Activated CD4-positive, alpha-beta T cell treated with anti-CD3 and anti-CD28 coated beads, Interleukin-2, amount 50 U/mL, for 1 hour (primary cell): ENCODE measurements at regions not wholly inside any gene's neighbourhood (a gene's known extent, or its start where the extent isn't known, plus 50 kb on each side); places are given as distances from the start of the nearest gene placed in this dataset.
"Not testable (repeated sequence)": the region's sequence is repeated elsewhere in the genome, so short reads cannot be mapped to it uniquely, and the experiment has no call there.

ENCODE experiments used
- DNase-seq: peaks from one replicate; pipeline ENCODE4 v3.0.0-alpha.2; 2020

DNA sequence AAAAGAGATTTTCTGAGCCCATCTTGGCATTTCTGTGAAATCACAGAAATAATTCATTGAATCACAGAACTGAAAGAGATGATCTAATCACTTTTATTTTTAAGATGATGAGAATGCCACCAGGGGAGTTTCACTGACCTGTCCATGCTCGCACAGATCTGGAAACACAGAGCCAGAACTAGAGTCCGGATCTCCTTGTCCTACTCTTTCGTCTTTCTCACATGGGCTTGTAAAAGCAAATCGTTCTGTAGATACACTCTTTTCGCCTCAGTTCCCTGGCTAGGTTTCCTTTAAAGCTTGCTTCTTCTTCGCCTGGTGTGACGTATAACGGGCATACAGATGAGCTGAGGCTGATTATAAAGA is 122.5 kb upstream of the SPRED1 start:
- DNase-seq = no peak

DNA sequence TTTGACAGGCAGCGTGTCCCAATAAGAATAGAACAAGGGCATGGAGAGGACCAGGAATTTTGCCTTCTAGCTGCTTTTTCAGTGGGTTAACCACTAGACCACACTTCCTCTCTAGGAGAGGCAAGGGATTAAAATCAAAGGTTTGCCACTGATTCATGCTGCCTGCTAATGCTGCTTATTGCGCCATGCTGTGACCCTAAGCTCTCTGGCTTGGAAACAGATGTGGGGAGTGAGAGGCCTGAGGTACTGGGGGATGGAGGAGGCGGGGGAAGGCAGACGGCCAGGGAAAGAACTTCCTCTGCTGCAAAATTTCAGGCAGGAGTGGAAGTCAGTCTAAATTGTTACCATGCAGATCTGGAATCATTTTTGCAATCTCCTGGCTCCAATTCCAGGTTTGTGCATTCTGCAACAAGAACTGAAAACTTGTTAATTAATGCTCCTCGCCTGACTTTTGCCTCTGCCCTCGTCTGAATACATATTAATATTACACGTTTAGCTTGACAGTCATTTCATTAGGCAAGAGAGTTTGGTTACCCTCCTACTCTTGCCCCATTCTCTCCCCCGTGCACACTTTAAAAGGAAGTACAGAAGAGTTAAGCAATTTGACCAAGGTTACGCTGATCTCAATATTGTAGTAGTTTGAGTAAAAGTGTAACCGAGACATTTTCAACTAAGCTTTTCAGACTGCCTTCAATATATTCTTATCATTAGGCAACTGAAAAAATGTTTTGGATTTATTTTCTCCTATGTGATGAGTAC is 121.7 kb upstream of the SPRED1 start:
- DNase-seq = no peak

DNA sequence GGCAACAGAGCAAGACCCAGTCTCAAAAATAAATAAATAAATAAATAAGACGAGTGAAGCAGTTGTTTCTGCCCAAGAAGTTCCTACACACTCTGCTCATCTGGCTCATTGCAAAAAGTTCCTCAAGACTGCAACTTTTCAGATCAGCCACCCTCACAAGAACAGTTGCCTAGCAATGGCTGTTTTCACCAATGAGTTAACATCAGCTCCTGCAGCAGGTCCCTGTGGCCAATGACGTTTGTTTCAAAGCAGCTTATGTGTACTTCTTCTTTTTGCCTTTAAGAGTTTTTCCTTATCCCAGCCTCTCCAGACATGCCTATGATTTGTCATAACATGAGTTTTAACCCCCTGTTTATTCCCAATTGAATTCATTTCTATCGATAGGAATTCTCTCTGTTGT is 118.4 kb upstream of the SPRED1 start:
- DNase-seq = no peak

DNA sequence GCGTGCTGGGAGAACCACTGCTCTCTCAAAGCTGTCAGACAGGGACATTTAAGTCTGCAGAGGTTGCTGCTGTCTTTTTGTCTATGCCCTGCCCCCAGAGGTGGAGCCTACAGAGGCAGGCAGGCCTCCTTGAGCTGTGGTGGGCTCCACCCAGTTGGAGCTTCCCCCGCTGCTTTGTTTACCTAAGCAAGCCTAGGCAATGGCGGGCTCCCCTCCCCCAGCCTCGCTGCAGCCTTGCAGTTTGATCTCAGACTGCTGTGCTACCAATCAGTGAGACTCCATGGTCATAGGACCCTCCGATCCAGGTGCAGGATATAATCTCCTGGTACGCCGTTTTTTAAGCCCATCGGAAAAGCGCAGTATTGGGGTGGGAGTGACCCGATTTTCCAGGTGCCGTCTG is 110.4 kb upstream of the SPRED1 start:
- DNase-seq = not testable (repeated sequence)

DNA sequence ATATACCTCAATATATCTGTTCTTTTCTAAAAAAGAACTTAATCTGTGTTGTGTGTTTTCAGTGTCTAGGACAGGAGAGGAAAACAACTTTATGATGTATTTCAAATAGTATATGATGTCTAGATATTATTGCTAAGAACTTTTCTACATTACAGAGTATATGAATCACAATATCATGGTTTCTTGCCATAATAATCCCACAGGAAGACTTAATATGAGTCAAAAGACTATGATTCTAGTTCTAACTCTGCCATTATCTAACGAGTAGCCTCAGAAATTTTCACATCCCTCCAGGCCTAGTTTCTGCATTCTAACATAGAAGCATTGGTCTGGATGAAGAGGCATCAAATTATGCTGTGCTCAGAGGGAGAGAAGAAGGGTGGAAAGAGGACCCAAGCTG is 107.7 kb upstream of the SPRED1 start:
- DNase-seq = no peak

GRCh38 chr15:38145651-38146111 is 107.0 kb upstream of the SPRED1 start:
- no peak for DNase-seq

- DNase-seq = no peak
Measured at GRCh38 chr15:38147246-38147645, 105.4 kb upstream of the SPRED1 start.

DNA sequence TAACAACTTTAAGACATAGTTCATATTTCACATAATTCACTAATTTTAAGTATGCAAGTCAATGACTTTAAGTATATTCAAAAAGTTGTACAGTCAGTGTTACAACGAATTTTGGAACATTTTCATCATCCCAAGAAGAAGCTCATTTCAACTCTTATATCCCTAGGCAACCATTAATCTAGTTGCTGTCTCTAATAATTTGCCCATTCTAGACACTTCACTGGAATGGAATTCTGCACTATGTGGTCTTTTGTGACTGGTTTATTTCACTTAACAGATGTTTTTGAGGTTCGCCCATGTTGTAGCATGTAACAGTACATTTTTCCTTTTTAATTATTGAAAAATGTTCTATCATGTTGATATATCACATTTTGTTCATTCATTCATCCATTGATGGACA is 104.2 kb upstream of the SPRED1 start:
- no peak for DNase-seq

- DNase-seq = no peak
Measured at GRCh38 chr15:38149315-38149714, 103.3 kb upstream of the SPRED1 start.

DNA sequence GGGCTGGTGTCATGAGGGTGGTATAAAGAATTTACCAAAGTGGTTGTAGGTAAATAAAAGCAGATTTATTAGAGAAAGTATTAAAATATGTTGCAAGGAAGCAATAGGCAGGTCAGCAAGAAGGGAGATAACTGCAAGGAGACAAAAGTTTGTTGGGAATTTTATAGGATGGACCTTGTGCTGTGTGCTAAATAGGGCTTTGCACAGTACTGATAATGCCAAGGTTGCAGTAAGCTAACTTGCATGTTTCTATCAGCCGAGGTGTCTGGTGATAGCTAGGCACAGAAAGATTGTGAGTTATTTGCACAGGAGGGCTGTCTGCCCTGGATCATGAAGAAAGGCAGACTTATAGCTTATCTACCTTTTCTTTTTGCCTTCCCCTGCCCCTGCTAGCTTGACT is 102.5 kb upstream of the SPRED1 start:
- no peak for DNase-seq

DNA sequence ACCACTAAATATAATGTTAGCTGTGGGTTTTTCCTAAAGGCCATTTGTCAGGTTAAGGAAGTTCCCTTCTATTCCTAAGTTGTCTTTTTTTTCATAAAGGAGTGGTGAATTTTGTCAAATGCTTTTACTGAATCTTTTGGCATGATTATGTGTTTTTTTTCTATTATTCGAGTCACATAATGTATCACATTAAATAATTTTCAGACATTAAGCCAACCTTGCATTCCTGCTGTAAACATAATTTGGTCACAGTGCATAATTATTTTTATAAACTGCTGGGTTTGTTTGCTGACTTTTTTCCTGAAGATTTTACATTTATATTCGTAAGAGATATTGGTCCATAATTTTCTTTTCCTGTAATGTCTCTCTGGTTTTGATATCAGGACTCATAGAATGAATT is 101.8 kb upstream of the SPRED1 start:
- no peak for DNase-seq

DNA sequence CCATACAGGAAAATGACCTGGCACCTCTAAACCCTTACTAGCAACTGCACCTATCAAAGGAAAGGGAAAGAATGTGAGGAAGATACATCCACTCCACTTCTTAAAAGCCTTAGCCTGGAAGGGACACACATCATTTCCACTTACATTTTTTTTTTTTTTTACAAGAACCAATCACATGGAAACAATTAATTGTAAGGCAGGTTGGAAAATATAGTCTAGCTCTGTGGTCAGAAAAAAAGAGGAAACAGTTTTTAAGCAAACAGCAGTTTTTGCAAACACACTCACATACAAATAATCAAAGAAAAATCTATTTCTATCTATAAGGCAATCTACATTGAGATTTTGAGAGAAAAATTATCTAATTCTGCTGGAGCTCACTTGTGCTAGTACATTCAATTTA is 98.9 kb upstream of the SPRED1 start:
- no peak for DNase-seq

DNA sequence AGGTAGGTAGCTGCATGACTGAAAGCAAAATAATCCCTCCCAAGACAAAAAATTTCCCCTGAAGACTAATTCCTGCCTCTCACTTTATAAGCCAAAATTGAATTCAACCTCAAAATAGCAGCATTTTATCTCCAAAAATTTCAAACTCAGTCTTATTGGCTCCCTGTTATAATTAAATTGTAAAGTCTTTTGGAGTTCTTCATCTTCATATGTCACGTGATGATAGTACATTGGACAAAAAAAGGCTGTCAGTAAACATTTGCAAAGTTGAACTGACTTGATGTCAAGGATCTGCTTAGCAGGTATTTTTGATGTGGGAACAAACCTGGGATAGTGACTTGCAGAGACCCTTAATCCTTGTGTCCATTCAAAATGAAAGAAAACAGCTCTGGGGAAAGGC is 98.4 kb upstream of the SPRED1 start:
- no peak for DNase-seq

GRCh38 chr15:38154837-38155236 is 97.8 kb upstream of the SPRED1 start:
- no peak for DNase-seq

- DNase-seq = no peak
Measured at GRCh38 chr15:38163658-38164057, 89.0 kb upstream of the SPRED1 start.

DNA sequence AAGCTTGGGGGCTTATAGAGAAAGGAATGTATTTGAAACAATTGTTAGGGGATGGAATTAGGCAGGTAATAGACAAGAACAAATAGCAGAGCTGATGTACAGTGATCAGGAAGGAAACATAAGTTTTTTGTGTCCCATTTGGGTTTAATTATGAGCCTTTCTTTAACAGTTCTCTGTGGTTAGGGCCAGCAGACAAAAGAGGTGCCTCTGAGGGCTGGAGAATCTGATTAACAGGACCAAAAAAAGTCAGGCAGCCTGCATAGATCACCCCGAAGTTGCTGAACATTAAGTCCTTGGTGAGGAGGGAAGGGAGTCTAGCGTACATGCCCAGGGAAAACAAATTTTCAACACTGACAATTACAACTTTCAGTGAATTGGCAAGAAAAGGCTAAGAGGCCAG is 88.6 kb upstream of the SPRED1 start:
- no peak for DNase-seq

DNA sequence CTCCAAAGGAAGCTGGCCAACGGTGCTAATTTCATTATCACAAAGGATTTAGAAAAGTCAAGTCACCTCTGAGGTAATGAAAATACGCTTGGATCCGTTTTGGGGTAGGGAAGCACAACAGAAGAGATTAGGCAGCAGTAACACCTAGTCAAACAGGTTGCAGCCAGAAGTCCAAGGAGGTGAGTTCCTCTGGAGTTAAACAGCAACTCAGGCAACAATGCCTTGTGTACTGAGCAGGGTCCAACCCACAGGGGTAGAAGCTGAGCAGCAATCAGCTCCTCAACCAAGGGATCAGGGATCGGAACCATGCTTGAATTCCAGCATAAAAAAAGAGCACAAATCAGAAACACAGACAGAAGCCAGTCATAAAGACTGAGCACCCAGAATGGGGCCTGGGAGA is 88.1 kb upstream of the SPRED1 start:
- no peak for DNase-seq

GRCh38 chr15:38168467-38169070 is 84.1 kb upstream of the SPRED1 start:
- no peak for DNase-seq

DNA sequence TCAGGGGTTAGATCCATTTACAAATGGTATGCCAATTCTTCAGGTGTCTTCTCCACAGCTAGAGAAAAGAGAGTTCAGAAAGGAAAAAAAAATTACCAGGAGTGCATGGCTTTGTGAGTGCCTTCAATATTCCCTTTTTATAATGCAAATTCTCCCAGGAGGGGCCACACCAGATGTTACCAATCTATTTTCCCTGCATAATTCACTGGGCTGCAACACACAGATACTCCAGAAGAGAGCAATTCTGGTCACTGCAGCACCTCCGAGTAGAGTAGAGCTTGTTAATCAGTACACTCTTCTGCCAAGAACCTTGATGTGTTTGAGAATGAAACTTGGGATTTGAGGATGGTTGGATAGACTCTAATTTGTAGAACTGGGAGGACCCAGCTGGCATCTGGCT is 80.7 kb upstream of the SPRED1 start:
- no peak for DNase-seq

DNA sequence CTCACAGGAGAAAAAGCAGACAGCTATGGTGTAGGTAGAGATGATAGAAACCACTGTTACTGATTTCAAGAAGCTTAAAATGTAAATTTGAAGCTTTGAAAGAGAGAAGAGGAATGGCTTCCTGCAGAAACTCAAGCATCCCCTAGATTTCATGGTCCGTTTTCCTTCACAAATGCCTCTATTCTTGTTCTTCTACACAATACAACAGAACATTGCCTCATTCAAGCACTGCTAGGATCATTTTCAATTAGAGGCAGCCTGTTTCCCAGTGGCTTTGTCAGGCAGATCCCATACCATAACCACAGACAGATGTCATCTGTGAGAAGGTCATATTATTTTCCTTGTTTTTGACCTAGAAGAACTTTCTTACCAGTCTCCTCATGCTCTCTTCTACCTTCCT is 77.9 kb upstream of the SPRED1 start:
- DNase-seq = no peak

- no peak for DNase-seq
Measured at GRCh38 chr15:38176155-38176554, 76.5 kb upstream of the SPRED1 start.

DNA sequence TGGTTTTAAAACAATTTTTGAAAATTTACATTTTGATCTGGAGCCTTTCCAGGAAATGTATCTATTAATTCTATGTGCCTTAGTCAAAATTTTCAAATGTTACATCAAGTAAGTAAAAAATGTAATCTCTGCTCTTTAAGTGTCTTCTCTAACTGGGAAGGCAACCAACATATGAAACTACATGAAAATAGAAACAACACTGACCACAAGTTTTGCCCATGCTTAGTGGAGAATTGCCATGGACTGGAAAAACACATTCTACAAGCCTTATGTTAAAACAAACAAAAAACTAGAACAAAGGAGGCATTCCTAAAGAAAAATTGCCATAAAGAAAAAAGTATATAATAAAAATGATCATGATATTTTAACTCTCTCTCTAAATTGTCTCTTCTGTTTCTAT is 75.9 kb upstream of the SPRED1 start:
- no peak for DNase-seq

DNA sequence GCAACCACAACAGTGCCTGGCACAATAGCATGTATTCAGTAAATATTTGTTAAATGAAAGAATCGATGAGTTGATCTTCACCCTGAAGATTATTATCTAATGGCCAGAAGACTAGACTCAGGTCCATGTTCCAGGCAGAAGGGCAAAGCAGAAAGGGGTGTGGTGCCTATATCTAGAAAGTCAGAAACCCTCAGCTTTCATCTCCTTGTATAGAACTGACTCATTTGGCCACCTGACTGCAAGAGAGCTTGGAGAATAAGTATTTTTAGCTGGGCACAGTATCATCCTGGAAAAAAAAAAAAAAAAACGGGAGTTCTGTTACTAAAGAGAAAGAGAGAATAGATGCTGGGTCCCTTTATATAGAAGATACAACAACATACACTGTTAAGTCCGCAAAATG is 69.7 kb upstream of the SPRED1 start:
- DNase-seq = no peak

GRCh38 chr15:38186507-38186906 is 66.1 kb upstream of the SPRED1 start:
- DNase-seq = no peak
